Lower leg skin (tissue), 4 donors: ENCODE measurements at regions not wholly inside any gene's neighbourhood (a gene's known extent, or its start where the extent isn't known, plus 50 kb on each side); places are given as distances from the start of the nearest gene placed in this dataset.

Experiments
- DNase-seq, 2 donors: peaks; one replicate each; pipeline ENCODE4 v3.0.0-alpha.2; 2019; ENCODE audit warnings: low spot score in 2 of 2
- H3K4me3 ChIP-seq: fragments of 200-600 bp; sonication (generic); 2 replicates; pipeline ENCODE4 v1.5.1; 2017; ENCODE audit warnings: mild to moderate bottlenecking, low read depth; ENCODE audit not compliant: poor library complexity, severe bottlenecking
- CTCF ChIP-seq, 3 donors: fragments of 450-650 bp; IDR thresholded peaks; one replicate each; pipeline ENCODE4 v1.5.1; 2016; ENCODE audit warnings: antibody characterized with exemption in 3 of 3, mild to moderate bottlenecking in 3 of 3, moderate library complexity in 2 of 3
- POLR2A ChIP-seq, 2 donors: fragments of 450-650 bp; IDR thresholded peaks; one replicate each; pipeline ENCODE4 v1.6.1; 2016 to 2017; ENCODE audit warnings: antibody characterized with exemption in 2 of 2, mild to moderate bottlenecking in 1 of 2, moderate library complexity in 1 of 2
- WGBS, 2 donors: methylation state at CpG; one replicate each; pipeline ENCODE4 v1.1.5; 2018; 5-methylcytosine and 5-hydroxymethylcytosine counted together
- intact Hi-C: fragments of 100-400 bp; cut with DNase I; formaldehyde crosslinking; loops from one replicate; pipeline ENCODE4 v1.15.0; 2023; ENCODE audit warnings: low total_unique reads

- H3K4me3 ChIP-seq, result no peak overlapping the region
- WGBS, 2 donors, result 97 to 99% methylated on average over 21 to 33 of the region's 33 CpGs
- TF ChIP-seq POLR2A (IDR thresholded peaks at IDR 0.05), result no peak
- no peak for DNase-seq
- intact Hi-C loops, result no loop called here
These were observed 2052.8 kb upstream of the CELF4 start for GRCh38 chr18:39618265-39619003.

- DNase-seq, result no peak
- intact Hi-C loops, result no loop called here
- TF ChIP-seq CTCF (IDR thresholded peaks at IDR 0.05) (no peak), POLR2A (IDR thresholded peaks at IDR 0.05) (no peak)
- no peak overlapping the region for H3K4me3 ChIP-seq
- WGBS, 2 donors, result 63 to 65% methylated on average over 3 of the region's 3 CpGs
These were observed 2045.9 kb upstream of the CELF4 start for GRCh38 chr18:39611381-39612100.

- intact Hi-C loops, result no loop called here
- H3K4me3 ChIP-seq, result no peak overlapping the region
- WGBS, 2 donors, result 68 to 69% methylated on average over 5 of the region's 5 CpGs
- no peak for DNase-seq
- TF ChIP-seq CTCF (IDR thresholded peaks at IDR 0.05), result no peak
- no peak for TF ChIP-seq POLR2A (IDR thresholded peaks at IDR 0.05)
These were observed 2041.4 kb upstream of the CELF4 start for GRCh38 chr18:39607034-39607433.

GRCh38 chr18:39604836-39605235, 2039.2 kb upstream of the CELF4 start:
- no peak overlapping the region for H3K4me3 ChIP-seq
- DNase-seq, result no peak
- intact Hi-C loops, result no loop called here
- 77 to 83% methylated on average over 5 of the region's 5 CpGs for WGBS, 2 donors
- no peak for TF ChIP-seq CTCF (IDR thresholded peaks at IDR 0.05)
- no peak for TF ChIP-seq POLR2A (IDR thresholded peaks at IDR 0.05)

GRCh38 chr18:39602131-39602530, 2036.5 kb upstream of the CELF4 start:
- 79 to 89% methylated on average over 4 of the region's 4 CpGs for WGBS, 2 donors
- TF ChIP-seq CTCF (IDR thresholded peaks at IDR 0.05) (no peak), POLR2A (IDR thresholded peaks at IDR 0.05) (no peak)
- H3K4me3 ChIP-seq, result no peak overlapping the region
- intact Hi-C loops, result no loop called here
- DNase-seq, result no peak

GRCh38 chr18:39600894-39601293, 2035.3 kb upstream of the CELF4 start:
- H3K4me3 ChIP-seq, result no peak overlapping the region
- TF ChIP-seq CTCF (IDR thresholded peaks at IDR 0.05) (no peak), POLR2A (IDR thresholded peaks at IDR 0.05) (no peak)
- 61 to 66% methylated on average over 4 of the region's 4 CpGs for WGBS, 2 donors
- no peak for DNase-seq
- intact Hi-C loops, result no loop called here
